Astrocyte (in vitro differentiated cells and primary cell): ENCODE measurements at regions not wholly inside any gene's neighbourhood (a gene's known extent, or its start where the extent isn't known, plus 50 kb on each side); places are given as distances from the start of the nearest gene placed in this dataset.

Experiments
- CTCF ChIP-seq: IDR thresholded peaks from 2 replicates; pipeline ENCODE4 v1.5.1; 2011; ENCODE audit warnings: low read depth, mild to moderate bottlenecking, inconsistent platforms, low read length, moderate library complexity; ENCODE audit not compliant: insufficient read depth
- EZH2 ChIP-seq: IDR thresholded peaks from 2 replicates; pipeline ENCODE4 v1.6.1; 2012; ENCODE audit warnings: mild to moderate bottlenecking, low read length, inconsistent platforms; ENCODE audit not compliant: insufficient read depth

GRCh38 chr1:11592752-11593151 lies 61.5 kb downstream of the FBXO2 start:
- TF ChIP-seq CTCF (no peak), EZH2 (no peak)
